Endothelial cell (in vitro differentiated cells): ENCODE measurements at regions not wholly inside any gene's neighbourhood (a gene's known extent, or its start where the extent isn't known, plus 50 kb on each side); places are given as distances from the start of the nearest gene placed in this dataset.
A peak's percentile ranks its signal among the peaks of the same experiment; 100 is the strongest.

ENCODE experiments used
- DNase-seq: peaks from one replicate; pipeline ENCODE4 v3.0.0; 2021; ENCODE audit warnings: low spot score
- H3K27ac Mint-ChIP-seq: one replicate; pipeline ENCODE4 v1.8.0; 2021; ENCODE audit warnings: mixed read lengths, inconsistent platforms; ENCODE audit not compliant: unreplicated experiment
- H3K27me3 Mint-ChIP-seq: one replicate; pipeline ENCODE4 v1.8.0; 2021; ENCODE audit warnings: mild to moderate bottlenecking, moderate library complexity, mixed read lengths, inconsistent platforms; ENCODE audit not compliant: unreplicated experiment
- H3K36me3 Mint-ChIP-seq: one replicate; pipeline ENCODE4 v1.8.0; 2021; ENCODE audit warnings: mild to moderate bottlenecking, low read depth, mixed read lengths, inconsistent platforms; ENCODE audit not compliant: unreplicated experiment
- H3K4me1 Mint-ChIP-seq: one replicate; pipeline ENCODE4 v1.8.0; 2021; ENCODE audit warnings: mild to moderate bottlenecking, mixed read lengths, inconsistent platforms; ENCODE audit not compliant: unreplicated experiment
- H3K4me3 Mint-ChIP-seq: one replicate; pipeline ENCODE4 v1.8.0; 2021; ENCODE audit warnings: mild to moderate bottlenecking, mixed read lengths, inconsistent platforms; ENCODE audit not compliant: unreplicated experiment
- H3K9me3 Mint-ChIP-seq: one replicate; pipeline ENCODE4 v1.8.0; 2021; ENCODE audit warnings: mixed read lengths, inconsistent platforms; ENCODE audit not compliant: unreplicated experiment
- TF ChIP-seq, protein P1 (sequence below): fragments of 200-600 bp; sonication (generic); IDR thresholded peaks from one replicate; pipeline ENCODE4 v1.5.0; 2021; ENCODE audit warnings: antibody characterized with exemption; ENCODE audit not compliant: unreplicated experiment

- H3K27ac Mint-ChIP-seq: no peak overlapping the region
- no peaks in the 10 kb centered on the region for H3K27me3 Mint-ChIP-seq
- no peaks in the 10 kb centered on the region for H3K9me3 Mint-ChIP-seq
- no peaks in the 10 kb centered on the region for H3K4me1 Mint-ChIP-seq
- H3K36me3 Mint-ChIP-seq: no peaks in the 10 kb centered on the region
- H3K4me3 Mint-ChIP-seq: no peak overlapping the region
- TF ChIP-seq, protein P1, sequence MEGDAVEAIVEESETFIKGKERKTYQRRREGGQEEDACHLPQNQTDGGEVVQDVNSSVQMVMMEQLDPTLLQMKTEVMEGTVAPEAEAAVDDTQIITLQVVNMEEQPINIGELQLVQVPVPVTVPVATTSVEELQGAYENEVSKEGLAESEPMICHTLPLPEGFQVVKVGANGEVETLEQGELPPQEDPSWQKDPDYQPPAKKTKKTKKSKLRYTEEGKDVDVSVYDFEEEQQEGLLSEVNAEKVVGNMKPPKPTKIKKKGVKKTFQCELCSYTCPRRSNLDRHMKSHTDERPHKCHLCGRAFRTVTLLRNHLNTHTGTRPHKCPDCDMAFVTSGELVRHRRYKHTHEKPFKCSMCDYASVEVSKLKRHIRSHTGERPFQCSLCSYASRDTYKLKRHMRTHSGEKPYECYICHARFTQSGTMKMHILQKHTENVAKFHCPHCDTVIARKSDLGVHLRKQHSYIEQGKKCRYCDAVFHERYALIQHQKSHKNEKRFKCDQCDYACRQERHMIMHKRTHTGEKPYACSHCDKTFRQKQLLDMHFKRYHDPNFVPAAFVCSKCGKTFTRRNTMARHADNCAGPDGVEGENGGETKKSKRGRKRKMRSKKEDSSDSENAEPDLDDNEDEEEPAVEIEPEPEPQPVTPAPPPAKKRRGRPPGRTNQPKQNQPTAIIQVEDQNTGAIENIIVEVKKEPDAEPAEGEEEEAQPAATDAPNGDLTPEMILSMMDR: no peak
- DNase-seq: no peak
Measured at GRCh38 chr7:137172105-137172590, 171.4 kb downstream of the PTN start.

DNA sequence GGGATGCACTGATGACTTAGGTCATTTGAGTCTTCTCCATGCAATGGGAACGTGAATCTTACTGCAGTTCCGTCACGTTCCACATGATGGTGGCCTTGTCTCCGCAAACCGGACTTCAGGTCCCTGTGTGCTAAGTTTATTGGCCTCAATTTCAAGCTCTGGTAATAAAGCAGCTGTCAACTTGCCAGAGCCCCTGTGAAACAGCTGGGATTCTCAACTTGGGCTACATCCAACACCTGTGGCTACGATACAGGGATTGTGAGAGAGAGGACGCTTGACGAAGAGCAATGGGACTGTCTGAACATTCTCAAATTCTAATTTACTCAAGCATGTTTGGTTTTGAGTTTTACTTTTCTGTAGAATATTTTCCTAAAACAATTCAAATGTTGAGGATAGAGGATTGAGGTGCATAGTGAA lies 174.2 kb downstream of the PTN start:
- Mint-ChIP-seq H3K9me3 (no peaks in the 10 kb centered on the region), H3K27me3 (no peaks in the 10 kb centered on the region), H3K36me3 (no peaks in the 10 kb centered on the region), H3K27ac (no peak overlapping the region), H3K4me1 (peaks cover 5% of the 10 kb centered on the region), H3K4me3 (no peak overlapping the region)
- peak; percentile 61 for DNase-seq
- TF ChIP-seq, protein P1: peak; percentile 63

GRCh38 chr7:137167609-137168008 lies 175.9 kb downstream of the PTN start:
- Mint-ChIP-seq H3K4me1 (peaks cover 5% of the 10 kb centered on the region), H3K27ac (no peak overlapping the region), H3K36me3 (no peaks in the 10 kb centered on the region), H3K27me3 (no peaks in the 10 kb centered on the region), H3K9me3 (no peaks in the 10 kb centered on the region), H3K4me3 (no peak overlapping the region)
- TF ChIP-seq, protein P1: no peak
- no peak for DNase-seq

- DNase-seq: no peak
- Mint-ChIP-seq H3K4me1 (peaks cover 5% of the 10 kb centered on the region), H3K27ac (no peak overlapping the region), H3K4me3 (no peak overlapping the region), H3K9me3 (no peaks in the 10 kb centered on the region), H3K27me3 (no peaks in the 10 kb centered on the region), H3K36me3 (no peaks in the 10 kb centered on the region)
- TF ChIP-seq, protein P1: no peak
Measured at GRCh38 chr7:137166363-137166762, 177.2 kb downstream of the PTN start.

- no peak overlapping the region for H3K27ac Mint-ChIP-seq
- no peaks in the 10 kb centered on the region for H3K27me3 Mint-ChIP-seq
- H3K9me3 Mint-ChIP-seq: no peaks in the 10 kb centered on the region
- peaks cover 5% of the 10 kb centered on the region for H3K4me1 Mint-ChIP-seq
- TF ChIP-seq, protein P1: no peak
- H3K36me3 Mint-ChIP-seq: no peaks in the 10 kb centered on the region
- DNase-seq: no peak
- H3K4me3 Mint-ChIP-seq: no peak overlapping the region
Measured at GRCh38 chr7:137165786-137166185, 177.7 kb downstream of the PTN start.
